K562 (cell line): ENCODE measurements at regions not wholly inside any gene's neighbourhood (a gene's known extent, or its start where the extent isn't known, plus 50 kb on each side); places are given as distances from the start of the nearest gene placed in this dataset.

Source experiments
- CTCF ChIP-seq, 3 experiments: IDR thresholded peaks in 2 of 3; conservative IDR thresholded peaks in 1 of 3; 2 replicates each; pipeline ENCODE4 v1.5.1; 2011 to 2012; ENCODE audit warnings: low read length in 3 of 3, mild to moderate bottlenecking in 3 of 3, control low read depth in 2 of 3, improper control_type of control experiment in 1 of 3, inconsistent platforms in 1 of 3, low read depth in 1 of 3, mixed read lengths in 1 of 3, moderate library complexity in 1 of 3; ENCODE audit not compliant: insufficient read depth in 2 of 3
- ESRRA ChIP-seq: fragments of 450-650 bp; IDR thresholded peaks from 2 replicates; pipeline ENCODE4 v1.6.1; 2014; ENCODE audit warnings: low read depth, mild to moderate bottlenecking, moderate library complexity, borderline replicate concordance
- KHSRP ChIP-seq: fragments of 450-650 bp; IDR thresholded peaks from 2 replicates; pipeline ENCODE4 v1.6.1; 2017
- MAFK ChIP-seq: IDR thresholded peaks from 2 replicates; pipeline ENCODE4 v1.6.1; 2011; ENCODE audit warnings: low read length, improper control_type of control experiment
- NKRF ChIP-seq: fragments of 450-650 bp; IDR thresholded peaks from 2 replicates; pipeline ENCODE4 v1.6.1; 2016; ENCODE audit warnings: borderline replicate concordance
- NRF1 ChIP-seq, 2 experiments: fragments of 450-650 bp; IDR thresholded peaks in 1 of 2; conservative IDR thresholded peaks in 1 of 2; 2 replicates each; pipeline ENCODE4 v1.6.1; 2014; ENCODE audit warnings: mild to moderate bottlenecking in 2 of 2
- POLR2A ChIP-seq: fragments of 450-650 bp; conservative IDR thresholded peaks from 2 replicates; pipeline ENCODE4 v1.6.1; 2016
- PRDM10 ChIP-seq: fragments of 450-650 bp; IDR thresholded peaks from 2 replicates; pipeline ENCODE4 v1.6.1; 2018; ENCODE audit not compliant: partially characterized antibody
- SOX6 ChIP-seq: fragments of 450-650 bp; IDR thresholded peaks from 2 replicates; pipeline ENCODE4 v1.6.1; 2014; ENCODE audit warnings: mild to moderate bottlenecking
- TBP ChIP-seq: optimal IDR thresholded peaks from 2 replicates; pipeline ENCODE3; 2011; ENCODE audit warnings: low read depth, low read length, improper control_type of control experiment
- TCF3 ChIP-seq: sonication (generic); formaldehyde crosslinking; IDR thresholded peaks from 2 replicates; pipeline ENCODE4 v1.4.0; 2020; ENCODE audit warnings: mild to moderate bottlenecking, missing genetic modification reagents
- TEAD4 ChIP-seq, 2 experiments: sonication (generic) in 1 of 2; formaldehyde crosslinking in 1 of 2; IDR thresholded peaks; 2 replicates each; pipeline versions ENCODE4 v1.6.1 to v1.8.0; 2012 to 2022; ENCODE audit warnings: borderline replicate concordance in 1 of 2, inconsistent platforms in 1 of 2, low read length in 1 of 2, mild to moderate bottlenecking in 1 of 2, missing genetic modification reagents in 1 of 2
- ZFP1 ChIP-seq: fragments of 450-650 bp; formaldehyde crosslinking; IDR thresholded peaks from 2 replicates; pipeline ENCODE4 v1.4.0; 2020; ENCODE audit warnings: mild to moderate bottlenecking, mixed read lengths

DNA sequence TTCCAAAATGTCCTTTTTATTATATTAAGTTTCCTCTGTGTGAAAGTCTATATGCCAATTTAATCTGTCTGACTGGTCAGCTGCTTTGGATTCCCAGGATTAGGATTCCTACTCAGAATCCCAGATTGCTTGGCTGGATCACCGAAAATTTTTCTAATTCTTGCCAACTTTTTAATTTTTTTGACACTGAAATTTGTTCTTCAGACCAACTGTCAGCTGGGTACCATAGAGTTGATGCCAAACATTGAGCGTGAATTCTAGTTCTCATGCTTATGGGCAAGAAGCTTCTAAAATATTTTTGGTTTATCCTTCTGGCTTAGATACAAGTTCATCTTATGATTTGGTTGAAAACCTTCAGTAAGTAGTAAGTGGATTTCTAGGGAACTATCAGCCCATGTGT lies 1611.4 kb upstream of the FLRT2 start:
- TF ChIP-seq ZFP1 (CRISPR knock-in tag) (no peak), TEAD4 (IDR thresholded peaks at IDR 0.05; ENCODE audit: low read length) (no peak), TEAD4 (CRISPR knock-in tag; IDR thresholded peaks at IDR 0.05; ENCODE audit: borderline replicate concordance) (no peak), NKRF (no peak), KHSRP (no peak), POLR2A (no peak), CTCF (IDR thresholded peaks at IDR 0.05 in 2 of 3, conservative IDR thresholded peaks at IDR 0.05 in 1 of 3; ENCODE audit: insufficient read depth in 2 of 3, low read depth in 1 of 3, low read length in 3 of 3) (no peak), SOX6 (no peak), NRF1 (conservative IDR thresholded peaks at IDR 0.05 in 1 of 2, IDR thresholded peaks at IDR 0.05 in 1 of 2) (no peak), PRDM10 (no peak), ESRRA (no peak), MAFK (no peak), TBP (no peak), TCF3 (no peak)
